Jurkat, Clone E6-1 (cell line): ENCODE measurements at regions not wholly inside any gene's neighbourhood (a gene's known extent, or its start where the extent isn't known, plus 50 kb on each side); places are given as distances from the start of the nearest gene placed in this dataset.

Experiments
- DNase-seq: peaks from one replicate; pipeline ENCODE4 v3.0.0-alpha.2; 2011; ENCODE audit warnings: low read depth, low spot score
- H3K4me3 ChIP-seq: 2 replicates; pipeline ENCODE4 v1.5.1; 2011; ENCODE audit warnings: mild to moderate bottlenecking, low read length, control low read depth, moderate library complexity

- no peak overlapping the region for H3K4me3 ChIP-seq
- DNase-seq = no peak
These were observed 351.0 kb upstream of the B3GAT1 start for GRCh38 chr11:134763030-134763388.

- DNase-seq = no peak
- H3K4me3 ChIP-seq = no peak overlapping the region
These were observed 350.4 kb upstream of the B3GAT1 start for GRCh38 chr11:134762248-134763029.

- H3K4me3 ChIP-seq = no peak overlapping the region
These were observed 349.8 kb upstream of the B3GAT1 start for GRCh38 chr11:134761926-134762247.

GRCh38 chr11:134761386-134761785 lies 349.3 kb upstream of the B3GAT1 start:
- DNase-seq = no peak
- H3K4me3 ChIP-seq = no peak overlapping the region

More at GRCh38 chr11:134761926-134762247, 349.8 kb upstream of the B3GAT1 start:
- no peak for DNase-seq

GRCh38 chr11:134760957-134761356 lies 348.9 kb upstream of the B3GAT1 start:
- H3K4me3 ChIP-seq = no peak overlapping the region
- no peak for DNase-seq

- DNase-seq = no peak
- no peak overlapping the region for H3K4me3 ChIP-seq
These were observed 348.3 kb upstream of the B3GAT1 start for GRCh38 chr11:134760299-134760698.

GRCh38 chr11:134759855-134760254 lies 347.8 kb upstream of the B3GAT1 start:
- H3K4me3 ChIP-seq = no peak overlapping the region
- no peak for DNase-seq

GRCh38 chr11:134759274-134759673 lies 347.2 kb upstream of the B3GAT1 start:
- no peak for DNase-seq
- H3K4me3 ChIP-seq = no peak overlapping the region

- H3K4me3 ChIP-seq = no peak overlapping the region
- DNase-seq = no peak
These were observed 346.4 kb upstream of the B3GAT1 start for GRCh38 chr11:134758342-134758931.

- no peak for DNase-seq
- H3K4me3 ChIP-seq = no peak overlapping the region
These were observed 345.6 kb upstream of the B3GAT1 start for GRCh38 chr11:134757633-134758032.

- no peak for DNase-seq
These were observed 344.9 kb upstream of the B3GAT1 start for GRCh38 chr11:134756811-134757540.

GRCh38 chr11:134755535-134755934 lies 343.5 kb upstream of the B3GAT1 start:
- H3K4me3 ChIP-seq = no peak overlapping the region
- DNase-seq = no peak

More at GRCh38 chr11:134756811-134757540, 344.9 kb upstream of the B3GAT1 start:
- no peak overlapping the region for H3K4me3 ChIP-seq

- no peak for DNase-seq
- H3K4me3 ChIP-seq = no peak overlapping the region
These were observed 342.6 kb upstream of the B3GAT1 start for GRCh38 chr11:134754521-134755198.

- no peak for DNase-seq
- no peak overlapping the region for H3K4me3 ChIP-seq
These were observed 341.9 kb upstream of the B3GAT1 start for GRCh38 chr11:134753771-134754520.

GRCh38 chr11:134752964-134753770 lies 341.1 kb upstream of the B3GAT1 start:
- H3K4me3 ChIP-seq = no peak overlapping the region
- no peak for DNase-seq

GRCh38 chr11:134752526-134752925 lies 340.5 kb upstream of the B3GAT1 start:
- no peak overlapping the region for H3K4me3 ChIP-seq
- no peak for DNase-seq

GRCh38 chr11:134751766-134752165 lies 339.7 kb upstream of the B3GAT1 start:
- no peak overlapping the region for H3K4me3 ChIP-seq
- DNase-seq = no peak

GRCh38 chr11:134751031-134751585 lies 339.1 kb upstream of the B3GAT1 start:
- DNase-seq = no peak
- no peak overlapping the region for H3K4me3 ChIP-seq
